HL-60 (cell line): ENCODE measurements at regions not wholly inside any gene's neighbourhood (a gene's known extent, or its start where the extent isn't known, plus 50 kb on each side); places are given as distances from the start of the nearest gene placed in this dataset.

ENCODE experiments used
- POLR2AphosphoS5 ChIP-seq: IDR thresholded peaks from 2 replicates; pipeline ENCODE4 v1.6.1; 2012; ENCODE audit warnings: low read depth
- TF ChIP-seq, protein P1 (sequence below): IDR thresholded peaks from one replicate; pipeline ENCODE4 v1.5.1; 2011; ENCODE audit warnings: low read length, control low read depth, inconsistent platforms; ENCODE audit not compliant: insufficient read depth

GRCh38 chr1:58227604-58228003 is 318.9 kb downstream of the OMA1 start:
- TF ChIP-seq, protein P1, sequence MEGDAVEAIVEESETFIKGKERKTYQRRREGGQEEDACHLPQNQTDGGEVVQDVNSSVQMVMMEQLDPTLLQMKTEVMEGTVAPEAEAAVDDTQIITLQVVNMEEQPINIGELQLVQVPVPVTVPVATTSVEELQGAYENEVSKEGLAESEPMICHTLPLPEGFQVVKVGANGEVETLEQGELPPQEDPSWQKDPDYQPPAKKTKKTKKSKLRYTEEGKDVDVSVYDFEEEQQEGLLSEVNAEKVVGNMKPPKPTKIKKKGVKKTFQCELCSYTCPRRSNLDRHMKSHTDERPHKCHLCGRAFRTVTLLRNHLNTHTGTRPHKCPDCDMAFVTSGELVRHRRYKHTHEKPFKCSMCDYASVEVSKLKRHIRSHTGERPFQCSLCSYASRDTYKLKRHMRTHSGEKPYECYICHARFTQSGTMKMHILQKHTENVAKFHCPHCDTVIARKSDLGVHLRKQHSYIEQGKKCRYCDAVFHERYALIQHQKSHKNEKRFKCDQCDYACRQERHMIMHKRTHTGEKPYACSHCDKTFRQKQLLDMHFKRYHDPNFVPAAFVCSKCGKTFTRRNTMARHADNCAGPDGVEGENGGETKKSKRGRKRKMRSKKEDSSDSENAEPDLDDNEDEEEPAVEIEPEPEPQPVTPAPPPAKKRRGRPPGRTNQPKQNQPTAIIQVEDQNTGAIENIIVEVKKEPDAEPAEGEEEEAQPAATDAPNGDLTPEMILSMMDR, result no peak
- TF ChIP-seq POLR2AphosphoS5, result no peak
